UCSD-AML1 (cell line): ENCODE measurements at regions not wholly inside any gene's neighbourhood (a gene's known extent, or its start where the extent isn't known, plus 50 kb on each side); places are given as distances from the start of the nearest gene placed in this dataset.

Experiments
- DNase-seq: peaks from one replicate; lab custom pipeline; 2025; ENCODE audit not compliant: unreplicated experiment; lab: John Stamatoyannopoulos, UW

GRCh38 chr1:106194206-106194605 lies 862.3 kb upstream of the PRMT6 start:
- DNase-seq = no peak

GRCh38 chr1:106200711-106201110 lies 855.8 kb upstream of the PRMT6 start:
- no peak for DNase-seq

- DNase-seq = no peak
Measured at GRCh38 chr1:106207185-106207584, 849.3 kb upstream of the PRMT6 start.

- no peak for DNase-seq
Measured at GRCh38 chr1:106217765-106218164, 838.7 kb upstream of the PRMT6 start.

- DNase-seq = no peak
Measured at GRCh38 chr1:106222403-106222802, 834.1 kb upstream of the PRMT6 start.

- no peak for DNase-seq
Measured at GRCh38 chr1:106223213-106223612, 833.3 kb upstream of the PRMT6 start.

GRCh38 chr1:106224426-106224825 lies 832.0 kb upstream of the PRMT6 start:
- DNase-seq = no peak

GRCh38 chr1:106225403-106225802 lies 831.1 kb upstream of the PRMT6 start:
- DNase-seq = no peak

- no peak for DNase-seq
Measured at GRCh38 chr1:106226550-106226949, 829.9 kb upstream of the PRMT6 start.

- DNase-seq = no peak
Measured at GRCh38 chr1:106232128-106232527, 824.3 kb upstream of the PRMT6 start.

GRCh38 chr1:106233511-106233910 lies 823.0 kb upstream of the PRMT6 start:
- no peak for DNase-seq

- DNase-seq = no peak
Measured at GRCh38 chr1:106249365-106249764, 807.1 kb upstream of the PRMT6 start.

GRCh38 chr1:106249810-106250209 lies 806.7 kb upstream of the PRMT6 start:
- DNase-seq = no peak

- no peak for DNase-seq
Measured at GRCh38 chr1:106254748-106255147, 801.7 kb upstream of the PRMT6 start.

- no peak for DNase-seq
Measured at GRCh38 chr1:106266786-106267185, 789.7 kb upstream of the PRMT6 start.

GRCh38 chr1:106268070-106268469 lies 788.4 kb upstream of the PRMT6 start:
- DNase-seq = peak; percentile 5

- no peak for DNase-seq
Measured at GRCh38 chr1:106276871-106277270, 779.6 kb upstream of the PRMT6 start.

GRCh38 chr1:106277786-106278185 lies 778.7 kb upstream of the PRMT6 start:
- DNase-seq = no peak

GRCh38 chr1:106278716-106279115 lies 777.8 kb upstream of the PRMT6 start:
- no peak for DNase-seq

GRCh38 chr1:106289265-106289928 lies 767.1 kb upstream of the PRMT6 start:
- no peak for DNase-seq

- peak; percentile 3 for DNase-seq
Measured at GRCh38 chr1:106290805-106291501, 765.5 kb upstream of the PRMT6 start.

- no peak for DNase-seq
Measured at GRCh38 chr1:106292130-106292529, 764.3 kb upstream of the PRMT6 start.

- DNase-seq = no peak
Measured at GRCh38 chr1:106296431-106296830, 760.0 kb upstream of the PRMT6 start.
